NCI-H1417 treated with DMSO at 0.1 percent for 48 hours (cell line): ENCODE measurements at regions not wholly inside any gene's neighbourhood (a gene's known extent, or its start where the extent isn't known, plus 50 kb on each side); places are given as distances from the start of the nearest gene placed in this dataset.
"Not testable (repeated sequence)": the region's sequence is repeated elsewhere in the genome, so short reads cannot be mapped to it uniquely, and the experiment has no call there.

Experiments
- DNase-seq: peaks from one replicate; lab custom pipeline; 2025; lab: John Stamatoyannopoulos, UW

DNA sequence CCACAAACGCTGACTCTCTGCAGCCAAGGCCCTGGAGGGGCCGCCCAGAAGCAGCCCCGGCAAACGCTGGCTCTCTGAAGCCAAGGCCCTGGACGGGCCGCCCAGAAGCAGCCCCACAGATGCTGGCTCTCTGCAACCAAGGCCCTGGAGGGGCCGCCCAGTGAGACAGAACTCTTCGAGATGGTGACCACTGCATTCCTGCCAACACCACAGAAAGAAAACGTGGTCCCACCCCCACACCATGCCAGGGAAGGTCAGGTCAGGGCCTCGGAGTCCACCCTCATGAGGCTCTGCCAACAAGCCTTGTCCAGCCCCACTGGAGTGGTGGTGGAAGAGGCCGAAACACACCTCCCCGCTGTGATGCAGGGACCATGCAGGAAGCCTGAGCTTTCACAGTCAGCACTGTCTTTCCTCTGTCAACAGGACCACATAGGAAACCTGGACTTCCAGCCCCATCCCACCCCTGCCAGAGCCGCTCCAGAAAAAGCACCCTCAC, 97.5 kb downstream of the DLL1 start:
- DNase-seq = no peak

DNA sequence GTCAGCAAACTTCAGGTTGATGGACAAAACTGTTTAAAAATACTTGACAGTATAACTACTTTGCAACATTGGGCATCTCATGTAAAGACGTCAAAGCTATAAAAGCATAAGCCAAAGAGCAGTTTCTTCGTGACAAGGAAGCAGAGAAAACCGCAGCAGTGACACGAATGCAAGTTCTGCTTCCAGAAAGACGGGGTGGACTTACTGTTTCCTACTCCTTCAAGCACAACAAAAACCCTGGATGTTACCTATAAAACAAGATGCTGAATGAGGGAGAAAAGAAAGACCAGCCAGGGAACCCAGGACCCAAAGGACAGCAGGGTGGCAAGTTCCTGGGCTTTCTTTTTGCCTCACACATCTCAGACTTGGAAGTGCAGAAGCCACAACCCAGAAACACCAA, 98.0 kb downstream of the DLL1 start:
- DNase-seq = no peak

DNA sequence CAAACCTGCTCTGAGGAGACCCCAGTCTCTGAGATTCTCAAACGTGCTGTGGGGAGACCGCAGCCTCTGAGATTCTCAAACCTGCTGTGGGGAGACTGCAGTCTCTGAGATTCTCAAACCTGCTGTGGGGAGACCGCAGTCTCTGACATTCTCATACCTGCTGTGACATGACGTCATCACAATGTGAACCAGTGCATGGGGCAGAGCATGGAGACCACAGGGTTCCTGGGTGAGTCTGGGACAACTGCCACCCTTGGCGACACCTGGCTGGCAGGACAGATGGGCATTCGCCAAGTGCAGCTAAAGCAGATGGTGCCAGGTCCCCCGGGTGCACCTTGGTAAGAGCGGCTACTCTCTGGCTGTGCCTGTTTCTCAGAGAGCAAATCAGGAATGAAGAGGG, 98.8 kb downstream of the DLL1 start:
- not testable (repeated sequence) for DNase-seq

GRCh38 chr6:170190046-170190445, 100.8 kb downstream of the DLL1 start:
- DNase-seq = no peak

GRCh38 chr6:170189236-170189635, 101.6 kb downstream of the DLL1 start:
- no peak for DNase-seq

DNA sequence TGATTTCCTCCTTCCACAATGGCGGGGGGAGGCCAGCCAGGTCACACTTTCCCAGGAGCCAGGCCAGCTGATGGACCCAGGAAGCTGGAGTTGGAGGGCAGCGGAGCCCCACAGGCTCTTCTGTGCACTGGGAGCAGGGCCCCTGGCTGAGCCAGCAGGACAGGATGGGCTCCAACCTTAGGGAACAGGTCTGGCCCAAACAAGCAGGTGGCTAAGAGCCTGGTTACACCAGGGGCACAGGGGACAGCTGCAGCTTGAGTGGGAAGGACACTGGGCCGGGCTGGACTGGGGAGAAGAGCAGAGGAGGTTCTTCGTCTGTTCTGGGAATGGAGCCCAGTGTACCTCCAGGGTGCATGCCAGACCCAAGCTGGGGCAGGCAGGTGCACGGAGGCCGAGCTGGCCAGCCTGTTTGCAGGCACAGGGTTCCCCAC, 102.3 kb downstream of the DLL1 start:
- DNase-seq = no peak

DNA sequence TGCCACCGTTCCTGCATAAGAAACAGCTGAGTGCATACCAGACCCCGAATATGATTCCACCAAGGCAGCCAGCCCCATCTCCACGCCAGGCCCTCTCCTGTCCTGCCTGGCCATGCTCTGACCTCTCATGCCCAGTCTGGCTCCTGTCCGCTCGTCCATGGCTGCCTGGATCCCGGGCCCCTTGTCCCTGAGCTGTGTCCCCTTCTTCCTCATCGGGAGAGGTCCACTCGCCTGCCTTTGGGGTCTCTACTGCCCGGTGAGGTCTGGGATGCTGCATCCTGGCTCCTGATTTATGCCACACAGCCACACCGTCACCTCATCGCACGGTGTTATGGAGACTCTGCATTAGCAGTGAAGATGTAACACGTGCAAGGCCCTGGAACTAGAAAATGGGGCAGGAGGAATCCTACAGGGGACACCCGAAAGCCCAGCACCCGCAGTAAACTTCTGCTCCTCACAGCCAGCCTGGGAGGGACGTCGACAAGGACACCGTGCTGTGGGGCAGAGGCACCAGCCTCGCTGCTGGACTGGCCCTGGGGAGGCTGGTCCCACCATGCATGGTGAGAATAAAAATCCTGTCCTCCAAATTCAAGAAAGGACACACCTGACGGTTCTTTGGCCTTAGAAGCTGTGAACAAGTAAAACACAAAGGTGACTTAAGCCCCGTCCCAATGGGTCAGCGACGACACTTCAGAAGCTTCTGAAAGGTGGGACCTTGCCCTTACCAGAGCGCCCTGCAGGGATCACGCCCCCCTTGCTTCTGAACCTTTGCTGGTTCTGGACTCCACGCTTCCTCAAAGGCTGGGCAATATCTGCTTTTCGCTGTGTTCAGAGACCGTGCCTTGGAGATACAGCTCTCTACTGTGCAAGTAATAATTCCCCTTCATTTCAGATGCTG, 103.0 kb downstream of the DLL1 start:
- no peak for DNase-seq

DNA sequence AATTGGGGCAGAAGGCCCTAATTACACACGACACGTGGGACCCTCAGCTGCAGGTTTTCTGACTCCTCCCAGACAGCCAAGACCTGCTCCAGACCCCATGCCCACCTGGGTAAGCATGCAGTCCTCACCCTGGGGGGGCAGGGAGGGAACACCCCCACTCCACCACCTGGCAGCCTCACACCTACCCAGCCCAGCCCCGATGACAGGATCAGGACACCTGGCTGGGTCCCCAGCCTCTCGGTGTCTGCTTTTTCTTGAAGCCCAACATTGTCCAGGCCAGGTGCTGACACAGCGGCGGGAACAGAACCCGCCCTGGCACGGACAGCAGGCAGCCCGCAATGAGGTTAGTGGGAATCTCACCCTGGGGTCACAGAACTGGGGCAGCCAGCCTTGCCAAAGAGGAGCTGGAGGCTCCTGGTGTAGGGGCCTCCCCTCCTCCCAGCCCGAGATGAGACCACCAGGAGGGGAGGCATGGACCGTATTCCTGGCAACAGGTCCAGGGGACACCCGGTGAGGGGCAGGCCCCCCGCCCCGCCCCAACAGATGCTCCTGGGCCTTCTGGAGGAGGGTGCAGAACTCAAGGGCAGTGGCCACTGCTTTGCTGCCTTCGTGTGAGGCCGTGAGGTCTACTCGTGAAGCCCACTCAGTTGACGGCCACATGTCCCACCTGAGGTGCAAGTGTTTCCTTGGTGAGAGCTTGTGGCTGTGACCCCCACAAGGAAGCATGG, 103.8 kb downstream of the DLL1 start:
- no peak for DNase-seq

- no peak for DNase-seq
These were observed 104.6 kb downstream of the DLL1 start for GRCh38 chr6:170186006-170186935.

GRCh38 chr6:170185175-170185978, 105.5 kb downstream of the DLL1 start:
- no peak for DNase-seq

DNA sequence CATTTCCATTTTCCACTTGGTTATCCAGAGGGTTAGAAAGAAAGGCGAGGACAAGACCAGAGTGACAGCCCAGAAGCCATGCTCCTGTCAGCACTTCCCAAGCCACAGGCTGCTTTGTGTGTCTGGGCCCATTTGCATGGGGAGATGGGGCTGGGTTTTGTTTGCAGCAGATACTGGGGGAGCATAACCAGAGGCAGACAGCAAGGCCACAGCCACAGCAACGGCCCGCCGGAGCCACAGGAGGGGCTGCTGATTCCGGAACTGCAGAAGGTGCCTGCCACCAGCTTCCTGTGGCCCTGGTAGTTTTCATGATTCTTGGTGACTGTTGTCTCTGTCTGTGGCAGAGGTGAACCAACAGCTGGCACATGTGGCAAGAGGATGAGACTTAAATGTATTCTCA, 106.6 kb downstream of the DLL1 start:
- no peak for DNase-seq

DNA sequence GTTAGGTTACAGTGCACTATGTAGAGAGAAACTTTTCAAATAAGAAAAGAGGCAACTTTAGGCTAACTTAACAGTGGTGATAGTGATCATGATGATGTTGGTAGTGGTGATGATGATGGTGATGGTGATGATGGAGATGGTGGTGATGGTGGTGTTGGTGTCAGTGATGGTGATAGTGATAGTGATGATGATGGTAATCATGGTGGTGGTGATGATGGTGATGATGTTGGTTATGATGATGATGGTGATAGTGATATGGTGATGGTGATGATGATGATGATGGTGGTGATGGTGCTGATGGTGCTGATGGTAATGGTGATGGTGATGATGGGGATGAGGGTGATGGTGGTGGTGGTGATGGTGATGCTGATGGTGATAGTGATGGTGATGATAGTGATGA, 107.4 kb downstream of the DLL1 start:
- no peak for DNase-seq

DNA sequence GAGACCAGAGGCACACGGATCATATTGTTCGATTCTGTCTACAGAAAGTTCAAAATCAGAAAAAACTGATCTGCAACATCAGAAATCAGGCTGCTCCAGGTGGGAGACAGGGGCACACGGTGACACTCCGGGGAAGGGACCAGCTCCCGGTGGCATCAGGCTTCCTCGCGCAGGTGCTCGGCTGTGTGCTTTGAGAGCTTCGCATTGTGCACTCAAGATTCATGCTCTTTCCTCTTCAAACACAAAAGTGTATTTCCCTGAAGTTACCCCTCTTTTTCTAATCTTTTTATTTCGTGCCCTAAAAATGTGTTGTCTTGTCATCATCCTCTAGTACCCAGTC, 108.1 kb downstream of the DLL1 start:
- DNase-seq = no peak

- DNase-seq = no peak
These were observed 108.6 kb downstream of the DLL1 start for GRCh38 chr6:170182093-170182780.

DNA sequence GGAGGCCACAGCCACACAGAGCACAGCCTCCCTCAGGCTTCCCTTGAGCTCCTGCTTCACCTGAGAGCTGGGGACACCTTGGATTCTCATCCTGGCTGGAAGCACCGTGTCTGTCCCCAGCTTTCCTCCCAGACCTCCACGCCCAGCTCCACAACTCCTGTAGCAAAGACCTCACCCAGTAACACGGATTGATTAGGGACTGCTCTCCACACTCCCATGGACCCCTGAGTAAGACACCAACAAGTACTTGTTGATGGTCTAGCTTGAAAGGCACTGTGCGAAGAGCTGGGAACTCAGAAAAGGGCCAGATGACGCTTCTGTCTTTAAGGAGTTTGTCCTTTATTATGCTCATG, 109.6 kb downstream of the DLL1 start:
- DNase-seq = no peak

- no peak for DNase-seq
These were observed 110.1 kb downstream of the DLL1 start for GRCh38 chr6:170180671-170181337.

GRCh38 chr6:170179616-170180324, 111.1 kb downstream of the DLL1 start:
- DNase-seq = peak; percentile 25

- peak; percentile 85 for DNase-seq
These were observed 112.1 kb downstream of the DLL1 start for GRCh38 chr6:170178561-170179477.
